ENCODE measurements at regions not wholly inside any gene's neighbourhood (a gene's known extent, or its start where the extent isn't known, plus 50 kb on each side); places are given as distances from the start of the nearest gene placed in this dataset.

GRCh38 chr13:104895521-104895920 lies 1639.9 kb downstream of the EFNB2 start:
- no peak overlapping the region for H3K27ac ChIP-seq
- no peak overlapping the region for H3K4me3 ChIP-seq
- no peaks in the 10 kb centered on the region for H3K36me3 ChIP-seq
- no peaks in the 10 kb centered on the region for H3K27me3 ChIP-seq
- TF ChIP-seq POLR2AphosphoS5 (IDR thresholded peaks at IDR 0.05; ENCODE audit: insufficient read depth in 1 of 2, low read depth in 1 of 2): no peak
- no peak for TF ChIP-seq POLR2A (IDR thresholded peaks at IDR 0.05)
- no peak for TF ChIP-seq CTCF (IDR thresholded peaks at IDR 0.05)
- DNase-seq (ENCODE audit: extremely low spot score in 2 of 2): no peak
- H3K9me3 ChIP-seq: no peaks in the 10 kb centered on the region
- H3K4me1 ChIP-seq: no peaks in the 10 kb centered on the region
- intact Hi-C loops (cut with DNase I): no loop called here

- H3K27me3 ChIP-seq: no peaks in the 10 kb centered on the region
- H3K27ac ChIP-seq: no peak overlapping the region
- no peak for DNase-seq (ENCODE audit: extremely low spot score in 2 of 2)
- H3K4me1 ChIP-seq: no peaks in the 10 kb centered on the region
- no peak overlapping the region for H3K4me3 ChIP-seq
- intact Hi-C loops (cut with DNase I): no loop called here
- H3K36me3 ChIP-seq: no peaks in the 10 kb centered on the region
- TF ChIP-seq CTCF (IDR thresholded peaks at IDR 0.05) (no peak), POLR2AphosphoS5 (IDR thresholded peaks at IDR 0.05; ENCODE audit: insufficient read depth in 1 of 2, low read depth in 1 of 2) (no peak), POLR2A (IDR thresholded peaks at IDR 0.05) (no peak)
- H3K9me3 ChIP-seq: no peaks in the 10 kb centered on the region
Measured at GRCh38 chr13:104875038-104875754, 1660.3 kb downstream of the EFNB2 start.

- no peak for TF ChIP-seq POLR2A (IDR thresholded peaks at IDR 0.05)
- TF ChIP-seq POLR2AphosphoS5 (IDR thresholded peaks at IDR 0.05; ENCODE audit: insufficient read depth in 1 of 2, low read depth in 1 of 2): no peak
- no peak for TF ChIP-seq CTCF (IDR thresholded peaks at IDR 0.05)
- Histone ChIP-seq H3K4me3 (no peak overlapping the region), H3K27me3 (no peaks in the 10 kb centered on the region), H3K9me3 (no peaks in the 10 kb centered on the region), H3K4me1 (no peaks in the 10 kb centered on the region), H3K27ac (no peak overlapping the region), H3K36me3 (no peaks in the 10 kb centered on the region)
- DNase-seq (ENCODE audit: extremely low spot score in 2 of 2): no peak
- intact Hi-C loops (cut with DNase I): no loop called here
Measured at GRCh38 chr13:104872153-104872552, 1663.3 kb downstream of the EFNB2 start.

GRCh38 chr13:104871456-104871855 lies 1664.0 kb downstream of the EFNB2 start:
- no peak overlapping the region for H3K27ac ChIP-seq
- no peak for DNase-seq (ENCODE audit: extremely low spot score in 2 of 2)
- no peak overlapping the region for H3K4me3 ChIP-seq
- no peaks in the 10 kb centered on the region for H3K36me3 ChIP-seq
- H3K4me1 ChIP-seq: no peaks in the 10 kb centered on the region
- intact Hi-C loops (cut with DNase I): no loop called here
- H3K9me3 ChIP-seq: no peaks in the 10 kb centered on the region
- no peak for TF ChIP-seq CTCF (IDR thresholded peaks at IDR 0.05)
- no peak for TF ChIP-seq POLR2A (IDR thresholded peaks at IDR 0.05)
- no peak for TF ChIP-seq POLR2AphosphoS5 (IDR thresholded peaks at IDR 0.05; ENCODE audit: insufficient read depth in 1 of 2, low read depth in 1 of 2)
- H3K27me3 ChIP-seq: no peaks in the 10 kb centered on the region

GRCh38 chr13:104869501-104869900 lies 1666.0 kb downstream of the EFNB2 start:
- no peaks in the 10 kb centered on the region for H3K36me3 ChIP-seq
- H3K4me1 ChIP-seq: no peaks in the 10 kb centered on the region
- H3K4me3 ChIP-seq: no peak overlapping the region
- H3K27me3 ChIP-seq: no peaks in the 10 kb centered on the region
- intact Hi-C loops (cut with DNase I): no loop called here
- H3K9me3 ChIP-seq: no peaks in the 10 kb centered on the region
- H3K27ac ChIP-seq: no peak overlapping the region
- DNase-seq (ENCODE audit: extremely low spot score in 2 of 2): no peak
- TF ChIP-seq POLR2A (IDR thresholded peaks at IDR 0.05) (no peak), CTCF (IDR thresholded peaks at IDR 0.05) (no peak), POLR2AphosphoS5 (IDR thresholded peaks at IDR 0.05; ENCODE audit: insufficient read depth in 1 of 2, low read depth in 1 of 2) (no peak)

Data from vagina (tissue), 2 donors.